GM23338 (cell line): ENCODE measurements at regions not wholly inside any gene's neighbourhood (a gene's known extent, or its start where the extent isn't known, plus 50 kb on each side); places are given as distances from the start of the nearest gene placed in this dataset.
A peak's percentile ranks its signal among the peaks of the same experiment; 100 is the strongest.

Experiments
- ATAC-seq: fragments of 200-7000 bp; cut with Tn5 transposase; 3 replicates; pipeline ENCODE4 v1.9.1; 2020
- DNase-seq: peaks from one replicate; pipeline ENCODE4 v3.0.0-alpha.2; 2015; ENCODE audit warnings: low spot score
- H2AFZ ChIP-seq: fragments of 200-600 bp; sonication (generic); 2 replicates; pipeline ENCODE4 v1.8.0; 2016; ENCODE audit warnings: antibody characterized with exemption, mild to moderate bottlenecking, moderate library complexity
- H3F3A ChIP-seq: fragments of 200-600 bp; sonication (generic); replicated peaks from 2 replicates; pipeline ENCODE4 v1.8.0; 2017; ENCODE audit warnings: antibody characterized with exemption, mixed run types, low read depth
- H3K27ac ChIP-seq: fragments of 200-600 bp; sonication (generic); 2 replicates; pipeline ENCODE4 v1.6.1; 2016; ENCODE audit warnings: low read depth
- H3K27me3 ChIP-seq: fragments of 200-600 bp; sonication (generic); 2 replicates; pipeline ENCODE4 v1.8.0; 2016; ENCODE audit warnings: mild to moderate bottlenecking, mixed run types, moderate library complexity; ENCODE audit not compliant: insufficient read depth
- H3K36me3 ChIP-seq: fragments of 200-600 bp; sonication (generic); 2 replicates; pipeline ENCODE4 v1.8.0; 2016; ENCODE audit warnings: mild to moderate bottlenecking; ENCODE audit not compliant: insufficient read depth
- H3K4me1 ChIP-seq: fragments of 200-600 bp; sonication (generic); 2 replicates; pipeline ENCODE4 v1.8.0; 2016; ENCODE audit warnings: mild to moderate bottlenecking, moderate library complexity; ENCODE audit not compliant: insufficient read depth
- H3K4me2 ChIP-seq: fragments of 200-600 bp; sonication (generic); 2 replicates; pipeline ENCODE4 v1.7.1; 2017; ENCODE audit warnings: mixed run types
- H3K4me3 ChIP-seq: fragments of 200-600 bp; sonication (generic); 2 replicates; pipeline ENCODE4 v1.6.1; 2016; ENCODE audit warnings: mixed run types
- H3K79me2 ChIP-seq: fragments of 200-600 bp; sonication (generic); replicated peaks from 2 replicates; pipeline ENCODE4 v1.8.0; 2017; ENCODE audit warnings: mild to moderate bottlenecking; ENCODE audit not compliant: insufficient read depth
- H3K9me2 ChIP-seq: fragments of 200-600 bp; sonication (generic); 2 replicates; pipeline ENCODE4 v1.8.0; 2017; ENCODE audit not compliant: insufficient read depth
- H4K20me1 ChIP-seq: fragments of 200-600 bp; sonication (generic); replicated peaks from 2 replicates; pipeline ENCODE4 v1.8.0; 2017; ENCODE audit warnings: mild to moderate bottlenecking; ENCODE audit not compliant: insufficient read depth
- H3K27ac Mint-ChIP-seq: 2 replicates; pipeline ENCODE4 v1.8.0; 2020; ENCODE audit warnings: inconsistent platforms, mild to moderate bottlenecking, moderate library complexity, mixed read lengths
- H3K27me3 Mint-ChIP-seq: 3 replicates; pipeline ENCODE4 v1.8.0; 2022; ENCODE audit warnings: low read depth, mild to moderate bottlenecking, moderate library complexity, mixed read lengths, inconsistent platforms; ENCODE audit not compliant: insufficient read depth, poor library complexity
- H3K36me3 Mint-ChIP-seq: 3 replicates; pipeline ENCODE4 v1.8.0; 2021; ENCODE audit warnings: low read depth, mild to moderate bottlenecking, inconsistent platforms, moderate library complexity, mixed read lengths
- H3K4me1 Mint-ChIP-seq: 3 replicates; pipeline ENCODE4 v1.8.0; 2020; ENCODE audit warnings: mild to moderate bottlenecking, inconsistent platforms, mixed read lengths
- H3K4me3 Mint-ChIP-seq: 3 replicates; pipeline ENCODE4 v1.8.0; 2021; ENCODE audit warnings: moderate library complexity, mild to moderate bottlenecking, inconsistent platforms, mixed read lengths
- H3K9me3 Mint-ChIP-seq: 3 replicates; pipeline ENCODE4 v1.8.0; 2020; ENCODE audit warnings: moderate library complexity, mild to moderate bottlenecking, inconsistent platforms, mixed read lengths
- CREB1 ChIP-seq: fragments of 250-450 bp; sonication (Bioruptor Pico); IDR thresholded peaks from 2 replicates; pipeline ENCODE4 v1.5.0; 2020; ENCODE audit warnings: low read depth, mild to moderate bottlenecking, moderate library complexity
- ETS1 ChIP-seq: IDR thresholded peaks from 2 replicates; pipeline ENCODE4 v1.6.1; 2016; ENCODE audit warnings: antibody characterized with exemption
- EZH2phosphoT487 ChIP-seq: fragments of 200-600 bp; sonication (generic); IDR thresholded peaks from one replicate; pipeline ENCODE4 v1.8.1; 2018; ENCODE audit warnings: antibody characterized with exemption; ENCODE audit not compliant: unreplicated experiment
- POLR2AphosphoS5 ChIP-seq: IDR thresholded peaks from 2 replicates; pipeline ENCODE4 v1.6.1; 2016; ENCODE audit warnings: antibody characterized with exemption, low read depth
- ZNF331 ChIP-seq: fragments of 250-450 bp; sonication (Bioruptor Pico); IDR thresholded peaks from 2 replicates; pipeline ENCODE4 v1.5.0; 2020; ENCODE audit warnings: low read depth, mild to moderate bottlenecking, moderate library complexity
- TF ChIP-seq, protein P1 (sequence below): fragments of 250-450 bp; sonication (Bioruptor Pico); IDR thresholded peaks from 2 replicates; pipeline ENCODE4 v1.5.0; 2020; ENCODE audit warnings: mild to moderate bottlenecking, moderate library complexity

DNA sequence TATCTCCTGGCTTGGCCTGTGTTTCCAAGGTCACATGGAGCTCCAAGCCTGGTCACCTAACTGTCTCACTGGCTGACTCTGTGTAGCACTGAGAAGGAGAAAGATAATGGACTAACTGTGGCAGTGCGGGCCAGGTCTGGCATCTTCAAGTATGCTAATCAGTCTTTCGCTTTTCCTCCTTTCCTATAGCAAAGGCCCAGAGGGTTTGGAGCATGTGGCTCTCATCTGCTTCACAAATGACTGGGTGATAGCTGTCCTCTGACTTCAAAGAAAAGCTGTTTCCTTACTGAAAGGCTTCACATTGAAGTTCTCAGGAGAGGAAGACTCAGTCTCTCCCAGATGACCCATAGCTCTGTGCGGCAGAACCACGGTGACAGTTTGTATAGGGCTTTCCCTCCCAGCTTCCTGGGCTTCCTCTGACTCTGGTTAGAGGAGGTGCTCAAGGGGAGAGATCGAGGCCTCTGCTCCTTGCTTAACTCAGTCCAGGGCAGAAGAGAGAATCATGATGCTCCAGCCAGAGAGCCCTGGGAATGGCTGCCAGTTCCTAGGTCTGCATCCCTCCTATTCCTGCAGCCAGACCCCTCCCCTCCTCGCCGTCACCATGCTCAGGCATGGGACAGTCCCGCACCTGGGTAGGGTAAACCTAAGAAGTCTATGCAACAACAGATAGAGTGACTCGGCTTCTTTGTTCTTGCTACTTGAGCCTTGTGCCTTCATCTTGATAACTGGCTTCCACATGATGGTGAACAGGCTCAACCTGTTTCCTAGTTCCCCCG is 72.3 kb downstream of the CCDC71L start:
- H3K4me1 Mint-ChIP-seq = no peaks in the 10 kb centered on the region
- no peak overlapping the region for H3K27ac Mint-ChIP-seq
- Histone ChIP-seq H3K9me2 (peaks cover 7% of the 10 kb centered on the region), H3K27ac (no peak overlapping the region), H3K4me2 (no peak overlapping the region), H3K79me2 (no peaks in the 10 kb centered on the region), H3K4me3 (no peak overlapping the region), H2AFZ (peak overlapping the region; percentile 83; the same call in 1 of the 2 replicates), H3F3A (no peaks in the 10 kb centered on the region), H3K4me1 (no peaks in the 10 kb centered on the region), H3K36me3 (no peaks in the 10 kb centered on the region), H3K27me3 (no peaks in the 10 kb centered on the region), H4K20me1 (no peaks in the 10 kb centered on the region)
- H3K9me3 Mint-ChIP-seq = no peaks in the 10 kb centered on the region
- ATAC-seq = no peak
- no peaks in the 10 kb centered on the region for H3K27me3 Mint-ChIP-seq
- no peak overlapping the region for H3K4me3 Mint-ChIP-seq
- DNase-seq = no peak
- TF ChIP-seq ZNF331 (CRISPR knock-in tag) (no peak), ETS1 (no peak), CREB1 (CRISPR knock-in tag) (no peak), EZH2phosphoT487 (no peak), POLR2AphosphoS5 (no peak)
- TF ChIP-seq, protein P1, sequence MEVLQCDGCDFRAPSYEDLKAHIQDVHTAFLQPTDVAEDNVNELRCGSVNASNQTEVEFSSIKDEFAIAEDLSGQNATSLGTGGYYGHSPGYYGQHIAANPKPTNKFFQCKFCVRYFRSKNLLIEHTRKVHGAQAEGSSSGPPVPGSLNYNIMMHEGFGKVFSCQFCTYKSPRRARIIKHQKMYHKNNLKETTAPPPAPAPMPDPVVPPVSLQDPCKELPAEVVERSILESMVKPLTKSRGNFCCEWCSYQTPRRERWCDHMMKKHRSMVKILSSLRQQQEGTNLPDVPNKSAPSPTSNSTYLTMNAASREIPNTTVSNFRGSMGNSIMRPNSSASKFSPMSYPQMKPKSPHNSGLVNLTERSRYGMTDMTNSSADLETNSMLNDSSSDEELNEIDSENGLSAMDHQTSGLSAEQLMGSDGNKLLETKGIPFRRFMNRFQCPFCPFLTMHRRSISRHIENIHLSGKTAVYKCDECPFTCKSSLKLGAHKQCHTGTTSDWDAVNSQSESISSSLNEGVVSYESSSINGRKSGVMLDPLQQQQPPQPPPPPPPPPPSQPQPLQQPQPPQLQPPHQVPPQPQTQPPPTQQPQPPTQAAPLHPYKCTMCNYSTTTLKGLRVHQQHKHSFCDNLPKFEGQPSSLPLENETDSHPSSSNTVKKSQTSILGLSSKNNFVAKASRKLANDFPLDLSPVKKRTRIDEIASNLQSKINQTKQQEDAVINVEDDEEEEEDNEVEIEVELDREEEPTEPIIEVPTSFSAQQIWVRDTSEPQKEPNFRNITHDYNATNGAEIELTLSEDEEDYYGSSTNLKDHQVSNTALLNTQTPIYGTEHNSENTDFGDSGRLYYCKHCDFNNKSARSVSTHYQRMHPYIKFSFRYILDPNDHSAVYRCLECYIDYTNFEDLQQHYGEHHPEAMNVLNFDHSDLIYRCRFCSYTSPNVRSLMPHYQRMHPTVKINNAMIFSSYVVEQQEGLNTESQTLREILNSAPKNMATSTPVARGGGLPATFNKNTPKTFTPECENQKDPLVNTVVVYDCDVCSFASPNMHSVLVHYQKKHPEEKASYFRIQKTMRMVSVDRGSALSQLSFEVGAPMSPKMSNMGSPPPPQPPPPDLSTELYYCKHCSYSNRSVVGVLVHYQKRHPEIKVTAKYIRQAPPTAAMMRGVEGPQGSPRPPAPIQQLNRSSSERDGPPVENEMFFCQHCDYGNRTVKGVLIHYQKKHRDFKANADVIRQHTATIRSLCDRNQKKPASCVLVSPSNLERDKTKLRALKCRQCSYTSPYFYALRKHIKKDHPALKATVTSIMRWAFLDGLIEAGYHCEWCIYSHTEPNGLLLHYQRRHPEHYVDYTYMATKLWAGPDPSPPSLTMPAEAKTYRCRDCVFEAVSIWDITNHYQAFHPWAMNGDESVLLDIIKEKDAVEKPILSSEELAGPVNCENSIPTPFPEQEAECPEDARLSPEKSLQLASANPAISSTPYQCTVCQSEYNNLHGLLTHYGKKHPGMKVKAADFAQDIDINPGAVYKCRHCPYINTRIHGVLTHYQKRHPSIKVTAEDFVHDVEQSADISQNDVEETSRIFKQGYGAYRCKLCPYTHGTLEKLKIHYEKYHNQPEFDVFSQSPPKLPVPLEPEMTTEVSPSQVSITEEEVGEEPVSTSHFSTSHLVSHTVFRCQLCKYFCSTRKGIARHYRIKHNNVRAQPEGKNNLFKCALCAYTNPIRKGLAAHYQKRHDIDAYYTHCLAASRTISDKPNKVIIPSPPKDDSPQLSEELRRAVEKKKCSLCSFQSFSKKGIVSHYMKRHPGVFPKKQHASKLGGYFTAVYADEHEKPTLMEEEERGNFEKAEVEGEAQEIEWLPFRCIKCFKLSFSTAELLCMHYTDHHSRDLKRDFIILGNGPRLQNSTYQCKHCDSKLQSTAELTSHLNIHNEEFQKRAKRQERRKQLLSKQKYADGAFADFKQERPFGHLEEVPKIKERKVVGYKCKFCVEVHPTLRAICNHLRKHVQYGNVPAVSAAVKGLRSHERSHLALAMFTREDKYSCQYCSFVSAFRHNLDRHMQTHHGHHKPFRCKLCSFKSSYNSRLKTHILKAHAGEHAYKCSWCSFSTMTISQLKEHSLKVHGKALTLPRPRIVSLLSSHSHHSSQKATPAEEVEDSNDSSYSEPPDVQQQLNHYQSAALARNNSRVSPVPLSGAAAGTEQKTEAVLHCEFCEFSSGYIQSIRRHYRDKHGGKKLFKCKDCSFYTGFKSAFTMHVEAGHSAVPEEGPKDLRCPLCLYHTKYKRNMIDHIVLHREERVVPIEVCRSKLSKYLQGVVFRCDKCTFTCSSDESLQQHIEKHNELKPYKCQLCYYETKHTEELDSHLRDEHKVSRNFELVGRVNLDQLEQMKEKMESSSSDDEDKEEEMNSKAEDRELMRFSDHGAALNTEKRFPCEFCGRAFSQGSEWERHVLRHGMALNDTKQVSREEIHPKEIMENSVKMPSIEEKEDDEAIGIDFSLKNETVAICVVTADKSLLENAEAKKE (CRISPR knock-in tag) = no peak
- no peaks in the 10 kb centered on the region; the same call in 2 of the 3 replicates for H3K36me3 Mint-ChIP-seq
